ENCODE measurements at regions not wholly inside any gene's neighbourhood (a gene's known extent, or its start where the extent isn't known, plus 50 kb on each side); places are given as distances from the start of the nearest gene placed in this dataset.

DNA sequence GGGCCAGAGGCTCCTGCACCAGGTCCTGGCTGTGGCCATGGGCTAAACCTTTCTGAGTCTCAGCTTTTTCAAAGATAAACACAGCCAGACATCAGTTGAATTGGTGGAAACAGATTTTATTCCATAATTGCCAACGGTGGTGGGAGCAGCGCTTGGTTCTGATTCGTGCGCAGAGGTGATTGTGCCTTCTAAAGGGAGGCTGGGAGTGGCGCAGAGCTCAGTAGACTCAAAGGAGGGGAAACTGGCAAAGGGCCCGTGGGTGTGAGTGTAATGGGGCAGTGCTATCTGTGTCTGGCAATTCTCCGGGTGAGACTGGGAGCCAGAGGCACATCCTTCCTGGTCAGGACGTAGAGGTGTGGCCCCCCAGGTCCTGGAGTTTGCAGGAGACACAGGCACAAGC, 169.4 kb upstream of the PPP1R26 start:
- no peak for TF ChIP-seq CTCF (conservative IDR thresholded peaks at IDR 0.05; ENCODE audit: control insufficient read depth, insufficient read depth, low read depth, low read length)
- DNase-seq (ENCODE audit: low read depth): no peak
- H3K4me3 ChIP-seq (ENCODE audit: control insufficient read depth, low read depth, low read length): no peak overlapping the region

DNA sequence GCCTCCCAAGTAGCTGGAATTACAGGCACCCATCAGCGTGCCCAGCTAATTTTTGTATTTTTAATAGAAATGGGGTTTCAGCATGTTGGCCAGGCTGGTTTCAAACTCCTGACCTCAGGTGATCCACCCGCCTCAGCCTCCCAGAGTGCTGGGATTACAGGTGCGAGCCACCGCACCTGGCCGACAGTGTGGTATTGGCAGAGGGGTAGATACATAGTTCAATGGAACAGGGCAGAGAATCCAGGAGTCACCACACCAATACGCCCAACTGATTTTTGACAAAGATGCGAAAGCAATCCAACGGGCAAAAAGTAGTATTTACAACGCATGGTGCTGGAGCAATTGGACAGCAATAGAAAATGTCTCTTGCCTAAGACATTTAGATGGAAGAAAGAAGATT, 164.0 kb upstream of the PPP1R26 start:
- H3K4me3 ChIP-seq (ENCODE audit: control insufficient read depth, low read depth, low read length): no peak overlapping the region
- DNase-seq (ENCODE audit: low read depth): no peak
- no peak for TF ChIP-seq CTCF (conservative IDR thresholded peaks at IDR 0.05; ENCODE audit: control insufficient read depth, insufficient read depth, low read depth, low read length)

- no peak for DNase-seq (ENCODE audit: low read depth)
- no peak for TF ChIP-seq CTCF (conservative IDR thresholded peaks at IDR 0.05; ENCODE audit: control insufficient read depth, insufficient read depth, low read depth, low read length)
- H3K4me3 ChIP-seq (ENCODE audit: control insufficient read depth, low read depth, low read length): no peak overlapping the region
Observed at GRCh38 chr9:135320331-135320730, 159.3 kb upstream of the PPP1R26 start.

DNA sequence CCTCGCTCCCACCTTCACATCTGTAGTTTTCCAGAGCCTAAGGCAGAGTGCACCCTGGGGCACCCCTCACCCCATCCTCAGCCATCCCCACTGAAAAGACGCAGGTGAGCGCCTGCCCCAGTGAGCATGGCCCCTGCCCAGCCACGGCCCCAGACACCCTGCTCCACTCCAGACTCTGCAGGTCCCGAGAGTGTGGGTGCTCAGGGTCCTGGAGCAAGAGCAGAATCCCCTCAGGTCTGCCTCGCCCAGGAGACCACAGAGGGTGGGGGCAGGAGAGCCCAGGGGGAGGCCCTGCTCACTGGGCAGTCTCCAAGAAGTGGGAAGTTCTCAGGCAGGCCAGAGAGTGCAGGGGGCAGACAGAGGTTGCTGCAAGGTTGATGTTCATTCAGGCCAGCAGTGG, 158.6 kb upstream of the PPP1R26 start:
- no peak for DNase-seq (ENCODE audit: low read depth)
- TF ChIP-seq CTCF (conservative IDR thresholded peaks at IDR 0.05; ENCODE audit: control insufficient read depth, insufficient read depth, low read depth, low read length): no peak
- no peak overlapping the region for H3K4me3 ChIP-seq (ENCODE audit: control insufficient read depth, low read depth, low read length)

GRCh38 chr9:135321580-135321979, 158.0 kb upstream of the PPP1R26 start:
- no peak for TF ChIP-seq CTCF (conservative IDR thresholded peaks at IDR 0.05; ENCODE audit: control insufficient read depth, insufficient read depth, low read depth, low read length)
- no peak overlapping the region for H3K4me3 ChIP-seq (ENCODE audit: control insufficient read depth, low read depth, low read length)
- no peak for DNase-seq (ENCODE audit: low read depth)

DNA sequence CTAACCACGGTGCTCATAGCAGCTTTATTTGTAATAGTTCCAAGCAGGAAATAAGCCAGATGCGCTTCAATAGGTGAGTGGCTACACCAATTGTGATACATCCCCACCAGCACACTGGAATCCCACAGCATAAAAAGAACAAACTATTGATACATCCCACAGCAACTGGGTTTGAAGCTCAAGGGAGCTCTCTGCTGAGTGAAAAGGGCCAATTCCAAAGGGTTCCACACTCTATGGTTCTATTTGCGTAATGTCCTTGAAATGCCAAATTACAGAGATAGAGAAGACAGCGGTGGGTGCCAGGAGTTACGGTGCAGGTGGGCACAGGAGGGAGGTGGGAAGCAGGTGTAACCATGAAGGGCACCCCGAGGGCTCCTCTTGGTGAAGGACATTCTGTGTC, 155.3 kb upstream of the PPP1R26 start:
- no peak overlapping the region for H3K4me3 ChIP-seq (ENCODE audit: control insufficient read depth, low read depth, low read length)
- DNase-seq (ENCODE audit: low read depth): no peak
- no peak for TF ChIP-seq CTCF (conservative IDR thresholded peaks at IDR 0.05; ENCODE audit: control insufficient read depth, insufficient read depth, low read depth, low read length)

- no peak overlapping the region for H3K4me3 ChIP-seq (ENCODE audit: control insufficient read depth, low read depth, low read length)
- no peak for TF ChIP-seq CTCF (conservative IDR thresholded peaks at IDR 0.05; ENCODE audit: control insufficient read depth, insufficient read depth, low read depth, low read length)
- DNase-seq (ENCODE audit: low read depth): no peak
Observed at GRCh38 chr9:135326141-135326540, 153.4 kb upstream of the PPP1R26 start.

Measured in fibroblast of mammary gland (primary cell).